ENCODE measurements at regions not wholly inside any gene's neighbourhood (a gene's known extent, or its start where the extent isn't known, plus 50 kb on each side); places are given as distances from the start of the nearest gene placed in this dataset.
"Not testable (repeated sequence)": the region's sequence is repeated elsewhere in the genome, so short reads cannot be mapped to it uniquely, and the experiment has no call there.

DNA sequence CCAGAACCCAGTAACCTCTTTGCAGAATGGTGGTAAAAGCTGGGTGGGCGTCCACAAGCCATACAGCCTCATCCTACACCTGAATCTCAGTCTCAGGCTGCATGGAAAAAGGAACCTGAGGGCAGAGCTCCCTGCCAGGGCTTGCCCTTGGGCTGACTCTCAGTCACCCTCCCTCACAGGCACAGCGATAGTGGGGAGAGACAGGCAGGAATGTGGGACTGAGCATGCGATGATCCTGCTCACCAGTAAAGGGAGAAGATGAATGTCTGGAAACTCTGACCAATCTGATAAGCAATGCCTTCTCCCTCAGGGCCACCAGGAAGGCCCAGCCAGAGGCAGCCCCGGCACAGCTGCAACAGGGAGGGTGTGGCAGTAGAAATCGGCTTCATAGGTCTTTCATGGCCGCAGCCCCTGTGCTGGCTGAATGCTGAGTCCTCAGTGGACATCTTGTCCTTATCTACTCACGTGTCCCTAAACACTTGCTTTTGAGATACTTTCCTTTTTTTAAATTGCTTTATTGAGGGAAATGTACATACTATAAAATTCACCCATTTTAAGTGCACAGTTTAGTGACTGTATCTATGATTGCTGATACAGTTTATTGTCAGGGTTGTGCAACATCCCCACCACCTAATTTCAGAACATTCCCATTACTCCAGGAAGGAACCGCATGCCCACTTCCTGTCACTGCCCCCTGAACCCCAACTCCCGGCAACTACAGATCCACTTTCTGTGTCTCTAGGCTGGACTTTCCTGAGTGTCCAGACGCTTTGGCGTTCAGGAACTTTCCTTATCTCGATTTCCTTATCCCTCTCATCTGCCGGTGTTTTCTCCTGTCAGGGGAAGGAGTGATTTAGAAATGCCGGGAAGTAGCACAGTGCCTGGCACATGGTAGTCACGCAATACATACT is 258.1 kb downstream of the PCNX1 start:
- no peak for DNase-seq (ENCODE audit: low read depth, low spot score)

DNA sequence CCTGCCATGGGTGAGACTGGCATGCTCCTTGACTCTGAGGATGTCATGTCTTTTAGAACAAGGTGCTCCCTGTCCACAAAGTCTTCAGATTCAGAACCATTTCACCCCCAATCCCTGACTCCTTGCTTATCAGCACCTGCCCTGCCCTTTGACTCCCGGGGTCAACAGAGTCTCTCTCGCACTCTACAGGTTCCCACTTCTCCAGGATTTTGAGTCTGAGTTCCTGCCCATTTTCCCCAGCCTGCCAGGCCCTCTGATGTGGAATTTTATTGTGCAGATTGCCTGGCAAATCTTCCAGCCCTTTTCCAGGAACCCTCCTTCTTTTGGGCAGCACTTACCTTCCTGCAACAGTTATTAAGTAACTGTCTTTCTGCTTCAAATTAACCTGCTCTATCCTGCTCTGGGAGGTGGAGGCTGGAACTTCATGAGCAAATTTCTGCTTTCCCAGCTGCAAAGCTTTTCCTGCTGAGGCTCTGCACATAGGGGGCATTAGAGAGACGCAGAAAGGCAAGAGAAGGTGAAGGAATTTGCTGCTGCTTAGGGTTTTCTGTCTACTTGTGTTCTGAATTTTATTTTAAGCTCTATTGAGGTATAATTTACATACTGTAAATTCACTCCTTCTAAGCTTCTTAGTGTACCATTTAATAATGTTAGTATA is 259.1 kb downstream of the PCNX1 start:
- DNase-seq (ENCODE audit: low read depth, low spot score) = no peak

GRCh38 chr14:71167325-71167950 is 260.2 kb downstream of the PCNX1 start:
- DNase-seq (ENCODE audit: low read depth, low spot score) = not testable (repeated sequence)

- not testable (repeated sequence) for DNase-seq (ENCODE audit: low read depth, low spot score)
Observed at GRCh38 chr14:71168161-71168560, 260.9 kb downstream of the PCNX1 start.

DNA sequence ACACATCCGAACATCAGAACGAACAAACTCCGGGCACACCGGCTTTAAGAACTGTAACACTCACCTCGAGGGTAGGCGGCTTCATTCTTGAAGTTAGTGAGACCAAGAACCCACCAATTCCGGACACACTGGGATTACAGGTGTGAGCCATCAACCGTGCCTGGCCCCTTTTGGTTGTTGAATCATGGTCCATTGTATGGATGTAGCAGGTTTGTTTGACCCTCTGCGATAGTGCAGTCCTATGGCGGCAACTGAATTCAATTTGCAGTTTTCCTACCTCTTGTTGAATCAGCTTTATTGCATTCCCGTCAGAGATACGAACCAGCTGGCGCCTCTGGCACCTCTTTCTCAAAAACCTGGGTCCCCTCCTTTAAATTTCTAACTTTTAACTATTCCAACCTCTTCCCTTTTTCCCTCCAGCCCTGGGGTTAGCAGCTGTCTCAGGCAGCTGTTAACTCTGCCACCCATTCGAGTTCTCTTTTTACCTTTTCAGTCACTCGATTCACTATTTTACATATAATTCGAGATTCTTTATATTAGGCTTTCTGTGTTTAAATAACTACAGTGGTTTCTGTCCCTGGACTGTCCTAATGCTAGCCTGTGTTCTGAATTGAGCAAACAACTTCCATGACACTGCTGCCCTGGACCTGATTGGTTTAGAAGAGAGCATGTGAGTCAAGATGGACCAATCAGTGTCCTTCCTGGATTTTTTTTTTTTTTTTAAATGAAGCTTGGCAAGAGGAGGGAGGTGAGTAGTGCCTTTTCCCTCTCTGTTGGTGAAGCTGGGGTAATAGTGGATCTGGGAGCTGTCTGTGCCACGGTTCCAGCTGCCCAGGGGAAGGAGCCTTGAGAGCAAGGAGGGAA is 261.5 kb downstream of the PCNX1 start:
- DNase-seq (ENCODE audit: low read depth, low spot score) = no peak

DNA sequence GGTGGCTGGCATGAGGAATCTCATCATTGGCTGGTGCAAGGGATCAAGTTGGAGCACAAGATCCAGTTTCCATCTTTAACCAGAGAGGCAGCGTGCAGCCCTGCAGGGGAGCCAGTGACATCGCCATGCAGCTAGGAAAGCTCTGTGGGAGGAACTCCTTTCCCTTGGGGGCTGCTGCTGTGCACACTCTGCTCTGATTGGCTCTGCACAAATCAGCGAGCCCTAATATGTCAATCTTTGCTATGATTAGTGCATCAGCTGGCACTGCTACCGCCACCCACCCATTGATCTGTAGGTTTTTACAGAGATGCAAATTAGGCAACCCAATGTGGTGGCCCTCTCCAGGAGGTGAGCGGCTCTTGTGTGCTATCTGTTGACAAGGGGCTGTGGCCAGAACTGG is 262.6 kb downstream of the PCNX1 start:
- DNase-seq (ENCODE audit: low read depth, low spot score) = no peak

- no peak for DNase-seq (ENCODE audit: low read depth, low spot score)
Observed at GRCh38 chr14:71175491-71175890, 268.2 kb downstream of the PCNX1 start.

DNA sequence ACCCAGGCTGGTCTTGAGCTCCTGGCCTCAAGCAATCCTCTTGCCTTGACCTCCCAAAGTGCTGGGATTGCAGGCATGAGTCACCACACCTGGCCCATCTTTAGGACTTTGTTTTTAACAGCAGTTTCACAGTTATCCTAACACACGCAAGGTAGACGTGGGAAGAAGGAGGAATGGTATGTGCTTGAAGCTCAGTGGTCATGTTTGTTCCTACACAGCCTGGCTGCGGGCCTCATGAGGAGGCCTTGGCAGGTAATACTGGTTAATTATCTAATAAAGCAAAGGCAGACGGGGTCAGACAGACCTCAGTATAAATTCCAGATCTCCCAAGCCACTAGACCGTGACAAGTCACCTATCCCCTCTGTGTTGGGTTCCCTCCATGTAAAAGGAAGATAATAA is 271.8 kb downstream of the PCNX1 start:
- no peak for DNase-seq (ENCODE audit: low read depth, low spot score)

GRCh38 chr14:71180397-71180796 is 273.1 kb downstream of the PCNX1 start:
- no peak for DNase-seq (ENCODE audit: low read depth, low spot score)

DNA sequence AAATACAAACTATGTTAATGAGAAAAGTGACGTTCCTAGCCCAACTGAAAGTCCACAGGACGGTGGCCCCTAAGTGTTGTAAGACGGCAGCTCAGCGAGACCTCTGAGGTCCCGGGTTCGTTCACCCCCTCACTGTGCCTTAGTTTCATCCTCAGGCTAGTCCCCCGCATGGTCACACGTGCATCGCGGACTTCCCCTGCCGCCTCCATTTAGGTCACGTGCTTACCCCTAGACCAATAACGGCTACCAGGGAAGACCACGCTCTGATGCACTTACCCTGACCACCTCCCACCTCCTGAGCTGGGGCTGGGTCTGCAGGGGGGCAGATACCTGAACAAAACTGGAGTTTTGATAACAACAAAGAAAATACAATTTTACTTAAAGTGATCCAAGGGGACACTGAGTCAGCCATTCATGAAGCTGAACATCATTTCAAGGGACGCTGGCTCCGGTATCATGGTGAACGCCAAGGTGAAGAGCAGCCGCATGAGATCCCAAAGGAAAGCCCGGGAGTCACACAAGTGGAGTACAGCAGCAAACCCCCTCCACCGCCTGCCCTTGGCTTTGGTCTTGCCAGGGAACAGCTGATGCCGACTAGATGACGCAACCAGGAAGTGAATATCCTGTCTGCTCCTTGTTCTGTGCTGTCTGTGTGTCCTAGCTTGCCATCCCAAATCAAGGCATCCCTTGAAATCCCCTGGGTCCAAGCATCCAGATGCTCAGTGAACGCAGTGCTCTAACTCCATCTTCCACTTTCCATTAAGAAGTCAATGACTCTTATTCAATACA is 274.1 kb downstream of the PCNX1 start:
- DNase-seq (ENCODE audit: low read depth, low spot score) = no peak

GRCh38 chr14:71183876-71184689 is 276.8 kb downstream of the PCNX1 start:
- DNase-seq (ENCODE audit: low read depth, low spot score) = no peak

- no peak for DNase-seq (ENCODE audit: low read depth, low spot score)
Observed at GRCh38 chr14:71185637-71186036, 278.4 kb downstream of the PCNX1 start.

DNA sequence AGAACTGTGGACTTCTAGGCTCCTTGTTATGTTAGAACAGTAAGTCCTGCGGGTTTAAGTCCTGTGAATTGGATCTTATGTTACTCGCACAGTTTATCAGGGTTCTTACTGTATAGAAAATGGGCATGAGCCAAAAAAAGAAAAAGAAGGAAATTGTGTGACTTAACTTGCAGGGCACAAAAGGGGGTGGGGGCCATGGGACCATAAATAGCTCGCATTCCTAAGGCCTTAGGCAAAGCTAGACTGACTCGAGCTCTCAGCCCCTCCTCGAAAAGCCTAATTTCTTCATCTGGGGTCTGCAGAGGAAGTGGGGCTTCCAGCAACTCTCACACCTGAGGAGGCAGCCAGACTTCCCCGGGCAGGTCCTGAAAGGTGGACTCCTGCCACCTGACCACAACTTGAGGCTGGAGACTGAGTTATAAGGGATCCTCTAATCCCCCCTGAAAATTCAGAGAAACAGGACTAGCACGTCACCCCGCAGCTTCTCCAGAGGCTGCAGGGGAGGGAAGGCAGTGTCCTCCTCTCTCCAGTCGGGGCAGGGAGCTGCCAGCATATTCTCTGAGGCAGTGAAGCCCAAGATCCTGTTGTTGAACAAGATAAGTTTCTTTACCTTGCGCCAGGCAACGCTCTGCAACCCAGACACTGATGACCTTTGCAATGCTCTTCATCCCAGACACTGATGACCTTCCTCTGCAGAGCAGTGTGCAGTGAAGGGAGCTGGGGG is 280.5 kb downstream of the PCNX1 start:
- DNase-seq (ENCODE audit: low read depth, low spot score) = no peak

- no peak for DNase-seq (ENCODE audit: low read depth, low spot score)
Observed at GRCh38 chr14:71190770-71191374, 283.6 kb downstream of the PCNX1 start.

GRCh38 chr14:71193663-71194062 is 286.4 kb downstream of the PCNX1 start:
- no peak for DNase-seq (ENCODE audit: low read depth, low spot score)

DNA sequence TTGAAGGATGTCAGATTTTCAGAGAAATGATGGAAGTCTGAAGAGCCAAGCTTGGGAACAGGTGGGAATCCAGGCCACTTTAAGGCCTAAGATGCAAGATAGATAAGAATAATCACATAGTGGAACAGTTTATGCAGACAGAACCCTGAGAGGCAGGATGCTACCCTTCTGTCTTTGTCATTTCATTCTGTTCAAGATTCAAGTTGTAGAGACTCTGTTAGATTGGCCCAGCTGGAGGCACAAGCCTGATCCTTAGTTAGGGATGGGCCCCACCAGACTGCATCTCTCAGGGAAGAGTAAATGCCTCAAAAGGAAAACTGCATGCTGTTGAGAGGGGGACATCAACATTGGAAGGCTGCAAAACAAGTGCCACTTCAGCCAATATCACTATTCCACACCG is 287.0 kb downstream of the PCNX1 start:
- DNase-seq (ENCODE audit: low read depth, low spot score) = no peak

DNA sequence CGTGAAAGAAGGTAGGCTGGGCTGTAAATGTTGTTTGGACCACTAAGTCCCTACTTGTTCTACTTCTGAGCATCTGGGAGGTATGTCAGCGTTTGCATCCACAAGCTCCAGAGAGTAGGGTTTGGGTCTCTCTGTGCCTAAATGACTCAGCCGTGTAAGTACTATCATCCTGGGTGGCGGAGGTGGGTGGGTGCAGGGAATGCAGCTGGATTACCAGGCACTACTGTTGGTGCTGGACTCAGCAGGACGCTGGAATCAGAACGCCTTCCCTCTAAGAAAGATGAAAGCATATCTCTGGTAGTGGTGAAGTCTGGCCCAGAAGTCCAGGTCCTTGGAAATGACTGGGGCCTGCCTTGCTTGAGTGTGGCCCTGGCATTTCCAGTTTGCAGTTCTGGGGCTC is 289.7 kb downstream of the PCNX1 start:
- no peak for DNase-seq (ENCODE audit: low read depth, low spot score)

DNA sequence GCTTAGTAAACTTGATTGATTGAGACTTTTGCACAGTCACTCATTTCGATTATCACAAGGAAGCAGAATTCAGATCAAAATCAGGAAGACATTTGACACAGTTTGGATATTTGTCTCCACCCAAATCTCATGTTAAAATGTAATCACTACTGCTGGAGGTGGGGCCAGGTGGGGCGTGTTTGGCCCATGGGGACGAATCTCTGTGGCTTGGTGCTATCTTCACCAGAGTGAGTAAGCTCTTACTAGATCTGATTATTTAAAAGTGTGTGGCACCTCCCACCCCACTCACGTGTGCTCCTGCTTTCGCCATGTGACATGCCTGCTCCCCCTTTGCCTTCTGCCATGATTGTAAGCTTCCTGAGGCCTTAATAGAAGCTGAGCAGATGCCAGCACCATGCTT is 291.4 kb downstream of the PCNX1 start:
- no peak for DNase-seq (ENCODE audit: low read depth, low spot score)

DNA sequence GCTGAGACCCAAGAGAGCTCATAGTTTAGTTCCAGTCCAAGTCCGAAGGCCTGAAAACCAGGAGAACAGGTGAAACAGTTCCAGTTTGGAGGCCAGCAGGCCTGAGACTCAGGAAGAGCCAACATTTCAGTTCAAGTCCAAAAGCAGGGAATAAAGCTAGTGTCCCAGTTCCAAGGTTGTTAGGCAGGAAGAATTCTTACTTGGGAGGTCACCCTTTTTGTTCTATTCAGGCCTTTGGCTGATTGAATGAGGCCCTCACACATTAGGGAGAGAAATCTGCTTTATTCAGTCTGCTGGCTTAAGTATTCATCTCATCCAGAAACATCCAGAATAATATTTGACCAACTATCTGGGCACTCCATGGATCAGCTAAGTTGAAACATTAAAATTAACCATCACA is 294.6 kb downstream of the PCNX1 start:
- DNase-seq (ENCODE audit: low read depth, low spot score) = no peak

Measured in activated naive CD8-positive, alpha-beta T cell treated with anti-CD3 and anti-CD28 coated beads, Interleukin-2, amount 50 U/mL, for 16 hours (primary cell).